ENCODE measurements at regions not wholly inside any gene's neighbourhood (a gene's known extent, or its start where the extent isn't known, plus 50 kb on each side); places are given as distances from the start of the nearest gene placed in this dataset.

DNA sequence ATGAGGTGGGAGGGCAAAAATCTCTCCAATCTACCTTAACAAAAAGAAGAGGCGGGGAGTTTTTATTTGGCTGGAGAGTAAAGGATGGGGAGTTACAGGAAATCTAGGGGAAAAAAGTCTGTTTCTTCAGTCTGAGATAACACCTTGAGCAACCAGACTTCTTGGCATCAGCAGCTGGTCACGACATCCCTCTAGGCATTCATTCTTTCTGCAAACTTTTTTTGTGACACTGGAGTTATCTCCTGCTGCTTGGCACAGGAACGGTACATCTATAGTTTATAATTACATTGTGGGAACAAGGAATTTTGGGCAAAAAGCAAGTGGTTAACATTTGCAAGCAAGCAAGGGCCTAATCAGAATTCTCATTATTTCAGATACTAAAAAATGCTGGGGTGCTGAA, 50.6 kb upstream of the IFNGR1 start:
- DNase-seq (ENCODE audit: low read depth, low spot score) = no peak

DNA sequence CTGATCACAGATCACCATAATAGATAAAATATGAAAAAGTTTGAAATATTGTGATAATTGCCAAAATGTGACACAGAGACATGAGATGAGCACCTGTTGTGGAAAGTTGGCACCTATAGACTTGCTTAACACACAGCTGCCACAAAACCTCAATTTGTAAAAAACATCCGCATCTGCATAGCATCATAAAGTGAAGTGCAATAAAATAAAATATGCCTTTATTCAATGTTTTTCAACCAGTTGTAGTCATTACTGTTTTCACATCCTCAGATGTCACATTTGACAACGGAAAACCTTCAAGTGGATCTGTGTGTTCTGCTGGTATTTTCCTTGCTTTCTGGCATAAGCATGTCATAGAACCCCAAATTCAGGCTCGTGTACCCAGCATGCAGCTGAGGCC, 50.2 kb upstream of the IFNGR1 start:
- no peak for DNase-seq (ENCODE audit: low read depth, low spot score)
